Amniotic epithelial cell (primary cell): ENCODE measurements at regions not wholly inside any gene's neighbourhood (a gene's known extent, or its start where the extent isn't known, plus 50 kb on each side); places are given as distances from the start of the nearest gene placed in this dataset.
"Not testable (repeated sequence)": the region's sequence is repeated elsewhere in the genome, so short reads cannot be mapped to it uniquely, and the experiment has no call there.

Source experiments
- DNase-seq: peaks from one replicate; pipeline ENCODE4 v3.0.0-alpha.2; 2010; ENCODE audit warnings: low read depth

DNA sequence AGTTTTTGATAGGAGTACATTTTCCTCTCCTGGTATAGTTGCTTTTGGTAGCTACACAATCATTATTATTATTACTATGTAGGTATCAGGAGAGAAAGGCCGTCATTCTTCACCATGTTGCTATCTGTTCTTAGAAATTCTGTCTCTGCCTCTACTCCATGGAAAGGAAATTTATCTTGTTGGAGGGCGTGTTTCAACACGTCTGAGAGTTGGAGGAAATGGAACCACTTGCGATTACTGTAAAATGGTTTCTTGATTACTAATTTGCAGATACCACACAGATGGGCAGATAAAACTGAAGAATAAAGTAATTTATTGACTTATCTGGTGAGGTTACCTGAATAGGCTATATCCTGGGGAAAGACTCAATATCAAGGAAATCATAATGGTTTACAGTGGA is 488.4 kb downstream of the NR2F2 start:
- no peak for DNase-seq

GRCh38 chr15:96827981-96828380 is 497.5 kb downstream of the NR2F2 start:
- no peak for DNase-seq

DNA sequence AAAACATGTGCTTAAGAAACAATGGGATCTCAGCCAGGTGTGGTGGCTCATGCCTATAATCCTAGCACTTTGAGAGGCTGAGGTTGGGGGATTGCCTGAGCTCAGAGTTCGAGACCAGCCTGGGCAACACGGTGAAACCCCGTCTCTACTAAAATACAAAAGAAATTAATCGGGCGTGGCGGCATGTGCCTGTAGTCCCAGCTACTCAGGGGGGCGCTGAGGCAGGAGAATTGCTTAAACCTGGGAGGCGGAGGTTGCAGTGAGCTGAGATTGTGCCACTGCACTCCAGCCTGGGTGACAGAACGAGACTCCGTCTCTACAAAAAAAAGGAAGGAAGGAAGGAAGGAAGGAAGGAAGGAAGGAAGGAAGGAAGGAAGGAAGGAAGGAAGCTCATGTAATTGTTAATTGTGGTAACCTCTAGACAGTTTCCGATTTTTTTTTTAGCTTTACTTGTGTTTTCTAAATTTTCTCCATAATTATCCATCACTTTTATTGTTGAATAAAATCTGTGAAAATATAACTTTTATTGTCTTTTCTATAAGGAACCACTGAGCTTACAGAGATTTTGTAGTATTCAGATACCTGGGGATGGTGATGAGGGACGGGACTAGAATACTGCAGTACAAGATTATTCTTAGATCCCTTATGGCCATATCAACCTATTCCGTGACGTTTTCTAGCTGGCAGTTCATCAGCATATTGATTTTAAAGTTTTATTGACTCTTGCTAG is 506.9 kb downstream of the NR2F2 start:
- no peak for DNase-seq

DNA sequence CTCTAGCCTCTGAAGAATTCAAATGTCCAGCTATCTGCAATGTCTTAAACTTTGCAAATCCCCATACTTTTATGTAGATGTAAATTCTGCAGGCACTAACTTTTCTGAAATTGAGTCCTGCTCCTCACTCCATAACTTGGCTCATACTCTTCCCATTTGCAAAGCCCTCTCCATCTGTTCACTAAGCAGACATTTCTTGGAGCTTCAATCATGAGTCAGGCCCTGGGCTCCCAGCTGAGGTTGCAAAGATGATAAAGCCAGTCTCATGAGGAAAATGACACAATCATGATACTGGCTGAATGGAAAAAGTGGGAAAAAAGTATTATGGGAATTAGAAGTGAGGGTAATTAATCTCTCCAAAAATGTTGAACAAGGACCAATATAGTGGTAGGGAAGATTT is 507.6 kb downstream of the NR2F2 start:
- no peak for DNase-seq

DNA sequence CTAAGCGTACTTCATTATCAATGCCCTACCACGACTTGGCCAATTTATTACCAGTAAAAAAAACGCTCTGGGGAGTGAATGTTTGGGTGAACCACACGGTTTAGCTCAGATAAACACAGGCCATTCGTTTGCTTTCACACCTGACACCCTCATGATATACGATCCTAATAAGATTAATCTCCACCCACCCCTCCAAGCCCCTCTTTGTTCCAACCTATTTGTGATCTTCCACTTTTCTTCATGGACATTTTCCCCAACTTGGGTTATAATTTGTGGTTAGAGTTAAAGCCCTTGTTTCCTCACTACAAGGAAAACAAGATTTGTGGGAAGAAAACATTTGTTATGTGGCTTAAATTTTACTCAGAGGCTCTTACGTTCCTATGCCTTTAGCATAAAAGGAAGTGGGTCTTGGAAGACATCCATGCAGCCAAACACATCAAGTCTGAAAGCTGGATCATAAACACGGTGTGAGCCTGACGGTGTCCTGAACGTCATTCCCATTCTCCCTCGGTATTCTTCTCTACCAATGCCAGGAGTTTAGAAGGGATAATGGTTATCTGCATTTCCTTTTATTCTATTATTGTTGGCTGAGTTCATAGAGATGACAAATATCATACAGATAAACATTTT is 518.9 kb downstream of the NR2F2 start:
- DNase-seq, result peak; percentile 0

DNA sequence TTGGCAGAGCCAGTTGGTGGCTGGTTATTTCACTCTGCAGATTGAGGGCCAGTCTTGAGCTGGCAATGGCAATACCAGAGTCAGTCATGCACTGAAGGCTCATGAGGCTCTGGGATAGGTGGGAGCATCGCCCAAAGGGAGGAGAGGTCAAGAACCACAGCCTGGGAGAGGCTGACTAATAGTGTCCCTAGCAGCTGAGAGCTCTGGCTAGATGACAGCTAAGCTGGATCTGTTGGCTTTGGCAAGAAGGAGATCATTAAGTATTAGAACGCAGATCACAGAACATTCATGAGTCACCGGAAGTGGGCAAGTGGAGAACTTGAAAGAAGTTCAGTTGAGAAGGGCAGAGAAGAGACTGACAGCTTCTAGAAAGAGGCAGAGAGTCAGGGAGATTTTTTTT is 521.1 kb downstream of the NR2F2 start:
- DNase-seq, result no peak

- no peak for DNase-seq
These were observed 528.2 kb downstream of the NR2F2 start for GRCh38 chr15:96858694-96859093.

- DNase-seq, result no peak
These were observed 530.2 kb downstream of the NR2F2 start for GRCh38 chr15:96860741-96861140.

DNA sequence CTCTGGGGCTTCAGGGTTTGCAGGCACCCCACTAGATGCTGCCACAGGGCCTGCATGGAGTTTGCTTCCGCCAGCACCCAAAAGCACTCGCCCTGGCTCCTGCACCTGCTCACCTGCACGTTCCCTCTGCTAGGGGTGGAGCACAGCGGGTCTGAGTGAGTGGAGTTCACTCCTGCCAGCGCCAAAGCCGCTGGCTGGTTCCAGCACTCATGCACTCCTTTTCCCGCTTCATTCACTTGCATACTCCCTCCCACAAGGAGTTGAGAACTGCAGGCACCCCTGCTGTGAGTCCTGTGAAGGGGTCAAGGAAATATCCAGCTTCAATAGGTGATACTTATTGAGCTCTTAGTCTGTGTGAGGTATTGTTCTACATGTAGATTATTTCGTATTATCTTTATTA is 537.5 kb downstream of the NR2F2 start:
- no peak for DNase-seq

GRCh38 chr15:96869122-96869521 is 538.6 kb downstream of the NR2F2 start:
- no peak for DNase-seq

GRCh38 chr15:96869790-96870189 is 539.3 kb downstream of the NR2F2 start:
- DNase-seq, result no peak

DNA sequence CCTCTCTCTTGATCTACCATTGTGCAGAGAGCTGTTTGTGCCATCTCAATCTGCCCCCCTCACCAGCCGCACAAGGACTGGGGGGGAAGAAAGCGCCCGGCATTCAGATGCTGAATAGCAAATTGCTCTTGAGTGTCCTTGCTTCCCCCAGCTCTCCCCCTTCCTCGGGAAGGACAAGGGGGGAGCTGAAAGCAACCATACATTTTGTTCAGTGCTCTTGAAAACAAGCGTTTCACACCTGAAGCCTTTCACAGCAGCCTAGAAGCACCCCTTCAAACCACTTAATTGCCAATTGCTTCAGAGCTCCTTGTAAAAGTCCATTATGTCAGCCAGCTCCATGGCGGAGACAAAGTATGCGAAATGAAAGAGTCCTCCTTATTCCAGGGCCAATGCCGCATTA is 540.1 kb downstream of the NR2F2 start:
- no peak for DNase-seq

DNA sequence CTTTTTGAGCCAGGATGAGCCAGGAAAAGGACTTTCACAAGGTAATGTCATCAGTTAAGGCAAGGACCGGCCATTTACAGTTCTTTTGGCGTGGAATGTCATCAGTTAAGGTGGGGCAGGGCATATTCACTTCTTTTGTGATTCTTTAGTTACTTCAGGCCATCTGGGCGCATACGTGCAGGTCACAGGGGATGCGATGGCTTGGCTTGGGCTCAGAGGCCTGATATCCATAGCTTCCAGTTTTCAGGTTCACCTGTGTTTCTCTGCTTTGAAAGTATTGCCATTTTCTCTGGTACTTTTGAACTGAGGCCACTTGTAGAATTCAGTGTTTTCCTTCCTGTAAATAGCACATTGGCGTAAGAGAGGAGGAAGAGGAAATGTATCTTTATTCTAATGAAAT is 546.9 kb downstream of the NR2F2 start:
- DNase-seq, result not testable (repeated sequence)

- DNase-seq, result no peak
These were observed 547.6 kb downstream of the NR2F2 start for GRCh38 chr15:96878129-96878528.

GRCh38 chr15:96882121-96882772 is 551.7 kb downstream of the NR2F2 start:
- DNase-seq, result no peak

- DNase-seq, result peak; percentile 1
These were observed 557.2 kb downstream of the NR2F2 start for GRCh38 chr15:96887730-96888129.

DNA sequence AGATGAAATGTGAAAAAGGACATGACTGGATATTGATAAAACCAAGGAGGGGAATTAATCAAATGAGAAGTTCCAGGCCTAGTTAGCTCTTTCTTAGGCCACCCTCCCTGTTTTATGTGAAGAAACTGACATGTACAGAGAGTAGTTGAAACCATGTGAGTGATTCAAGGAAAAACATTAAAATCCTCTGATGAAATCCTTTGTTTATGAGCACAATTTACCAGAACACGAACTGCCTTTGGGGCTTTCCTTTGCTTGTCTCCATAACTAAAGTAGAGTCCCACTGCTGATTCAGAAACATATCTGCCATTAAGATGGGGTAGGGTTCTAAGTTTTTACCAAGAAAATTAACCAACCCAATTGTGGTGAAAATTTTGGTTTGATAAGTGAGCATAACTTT is 558.3 kb downstream of the NR2F2 start:
- DNase-seq, result no peak

- no peak for DNase-seq
These were observed 559.4 kb downstream of the NR2F2 start for GRCh38 chr15:96889734-96890480.

- DNase-seq, result no peak
These were observed 560.5 kb downstream of the NR2F2 start for GRCh38 chr15:96891046-96891445.

DNA sequence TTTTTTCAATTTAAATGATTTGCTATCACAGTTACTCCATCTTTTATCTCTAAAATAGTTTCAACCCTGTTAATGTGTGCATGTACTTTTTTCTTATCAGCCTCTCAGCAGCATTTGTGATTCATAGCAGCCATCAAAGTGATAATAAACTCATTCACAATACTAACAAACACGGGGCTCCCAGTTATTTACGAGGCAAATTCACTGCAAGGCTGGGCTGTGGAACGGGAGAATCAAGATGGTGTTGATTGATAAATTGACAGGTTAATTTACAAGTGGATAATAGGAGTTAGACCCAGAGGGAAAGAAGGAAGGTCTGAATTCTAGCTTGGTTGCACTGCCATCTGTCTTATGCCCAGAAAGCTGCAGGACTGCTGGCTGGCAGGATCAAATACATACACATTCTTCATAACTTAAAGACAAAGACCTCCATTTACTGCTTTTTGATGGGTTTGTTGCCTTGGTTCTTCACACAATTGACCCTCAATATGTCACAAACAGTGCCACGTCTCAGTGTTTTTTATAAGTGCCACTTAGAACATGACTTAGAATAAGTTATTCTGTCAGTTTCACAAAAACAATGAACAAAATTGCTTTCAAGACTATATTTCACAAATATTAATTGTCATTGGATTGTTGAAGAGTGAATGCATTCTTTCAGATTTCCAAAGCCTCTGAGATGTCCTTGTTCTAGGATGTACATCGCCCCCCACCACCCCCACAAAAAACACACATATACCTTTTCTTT is 562.8 kb downstream of the NR2F2 start:
- DNase-seq, result peak; percentile 1

DNA sequence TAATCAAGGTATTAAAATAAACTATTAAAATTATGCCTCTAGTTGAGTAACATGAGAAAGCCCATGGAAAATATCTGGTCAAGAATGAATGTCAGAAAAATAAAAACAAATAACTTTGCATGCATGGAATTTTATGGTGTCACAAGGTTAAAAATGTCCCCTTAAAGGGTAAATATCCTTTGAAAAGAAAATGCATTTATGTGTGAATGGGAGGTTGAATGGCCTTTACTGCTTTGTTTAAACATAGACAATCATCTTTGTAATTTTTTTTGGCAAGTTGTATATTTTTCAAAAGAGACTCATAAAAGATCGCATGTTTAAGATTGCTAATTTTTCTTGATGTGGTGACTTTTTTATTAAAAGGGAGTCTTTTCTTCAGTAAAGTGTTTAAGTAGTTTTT is 564.2 kb downstream of the NR2F2 start:
- no peak for DNase-seq

DNA sequence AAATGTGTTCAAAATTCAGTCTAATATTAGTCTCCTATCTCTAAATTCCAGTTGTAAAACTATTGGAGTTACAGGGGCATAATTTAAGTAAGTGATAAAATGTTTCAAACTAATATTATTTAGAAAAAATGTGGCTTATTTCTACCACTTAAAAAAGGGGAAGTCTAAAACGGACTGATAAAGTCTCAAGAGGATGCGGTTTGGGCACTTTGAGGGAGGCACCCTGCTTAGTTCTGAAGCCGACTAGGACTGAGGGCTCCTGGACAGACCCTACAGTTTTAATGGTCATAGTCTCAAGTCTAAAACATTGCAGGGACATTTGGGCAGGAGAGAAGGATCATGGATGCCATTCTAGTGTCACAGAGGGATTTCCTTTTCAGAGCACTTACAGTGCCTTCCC is 566.3 kb downstream of the NR2F2 start:
- DNase-seq, result no peak
